KMS-11 (cell line): ENCODE measurements at regions not wholly inside any gene's neighbourhood (a gene's known extent, or its start where the extent isn't known, plus 50 kb on each side); places are given as distances from the start of the nearest gene placed in this dataset.

Experiments used
- H2AFZ ChIP-seq: fragments of 200-600 bp; sonication (generic); 2 replicates; pipeline ENCODE4 v1.6.1; 2016; ENCODE audit warnings: antibody characterized with exemption, mixed run types, low read depth
- H3K27ac ChIP-seq: fragments of 200-600 bp; sonication (generic); 2 replicates; pipeline ENCODE4 v1.6.1; 2016; ENCODE audit warnings: mild to moderate bottlenecking, mixed run types
- H3K27me3 ChIP-seq: fragments of 200-600 bp; sonication (generic); 2 replicates; pipeline ENCODE4 v1.6.1; 2017; ENCODE audit warnings: mild to moderate bottlenecking, low read depth, mixed run types, moderate library complexity; ENCODE audit not compliant: insufficient read depth
- H3K36me3 ChIP-seq: fragments of 200-600 bp; sonication (generic); 2 replicates; pipeline ENCODE4 v1.6.1; 2017; ENCODE audit warnings: mild to moderate bottlenecking, mixed run types; ENCODE audit not compliant: insufficient read depth
- H3K4me1 ChIP-seq: fragments of 200-600 bp; sonication (generic); 2 replicates; pipeline ENCODE4 v1.6.1; 2016; ENCODE audit warnings: mild to moderate bottlenecking, low read depth, mixed run types; ENCODE audit not compliant: poor library complexity, severe bottlenecking
- H3K4me2 ChIP-seq: fragments of 200-600 bp; sonication (generic); 2 replicates; pipeline ENCODE4 v1.7.0; 2016; ENCODE audit warnings: mild to moderate bottlenecking, mixed run types
- H3K4me3 ChIP-seq: fragments of 200-600 bp; sonication (generic); IDR thresholded peaks from 2 replicates; pipeline ENCODE4 v1.6.1; 2017; ENCODE audit warnings: low read depth, low read length, mixed read lengths; ENCODE audit not compliant: insufficient read depth
- H3K79me2 ChIP-seq: fragments of 200-600 bp; sonication (generic); 2 replicates; pipeline ENCODE4 v1.6.1; 2016; ENCODE audit warnings: low read depth, mixed run types; ENCODE audit not compliant: insufficient read depth
- H3K9ac ChIP-seq: fragments of 200-600 bp; sonication (generic); 2 replicates; pipeline ENCODE4 v1.6.1; 2016; ENCODE audit warnings: mild to moderate bottlenecking, mixed run types
- H4K20me1 ChIP-seq: fragments of 200-600 bp; sonication (generic); 2 replicates; pipeline ENCODE4 v1.6.1; 2016; ENCODE audit warnings: mild to moderate bottlenecking, mixed run types; ENCODE audit not compliant: insufficient read depth
- CTCF ChIP-seq: fragments of 200-600 bp; sonication (generic); conservative IDR thresholded peaks from 2 replicates; pipeline ENCODE4 v1.6.1; 2017; ENCODE audit warnings: low read depth, mild to moderate bottlenecking, antibody characterized with exemption, low read length, moderate library complexity, mixed read lengths

- H2AFZ ChIP-seq: no peak overlapping the region
- H3K4me3 ChIP-seq: no peak overlapping the region
- H4K20me1 ChIP-seq: no peaks in the 10 kb centered on the region
- H3K79me2 ChIP-seq: no peaks in the 10 kb centered on the region
- TF ChIP-seq CTCF: no peak
- no peak overlapping the region for H3K4me2 ChIP-seq
- no peaks in the 10 kb centered on the region for H3K4me1 ChIP-seq
- no peak overlapping the region for H3K9ac ChIP-seq
- H3K27ac ChIP-seq: no peak overlapping the region
- no peaks in the 10 kb centered on the region for H3K36me3 ChIP-seq
- peaks cover 3% of the 10 kb centered on the region; the same call in 1 of the 2 replicates for H3K27me3 ChIP-seq
These were observed 82.1 kb upstream of the NKX1-1 start for GRCh38 chr4:1488357-1488756.

GRCh38 chr4:1487761-1488160, 81.5 kb upstream of the NKX1-1 start:
- H3K4me1 ChIP-seq: no peaks in the 10 kb centered on the region
- no peak overlapping the region for H3K9ac ChIP-seq

GRCh38 chr4:1487106-1487505, 80.9 kb upstream of the NKX1-1 start:
- H3K36me3 ChIP-seq: no peaks in the 10 kb centered on the region
- no peaks in the 10 kb centered on the region for H3K79me2 ChIP-seq
- peaks cover 3% of the 10 kb centered on the region; the same call in 1 of the 2 replicates for H3K27me3 ChIP-seq
- H3K4me3 ChIP-seq: no peak overlapping the region
- H4K20me1 ChIP-seq: no peaks in the 10 kb centered on the region
- no peak overlapping the region for H3K4me2 ChIP-seq
- no peak overlapping the region for H2AFZ ChIP-seq
- H3K4me1 ChIP-seq: no peaks in the 10 kb centered on the region
- no peak overlapping the region for H3K9ac ChIP-seq
- TF ChIP-seq CTCF: no peak
- H3K27ac ChIP-seq: no peak overlapping the region

More at GRCh38 chr4:1487761-1488160, 81.5 kb upstream of the NKX1-1 start:
- Histone ChIP-seq H3K4me3 (no peak overlapping the region), H3K4me2 (no peak overlapping the region), H3K36me3 (no peaks in the 10 kb centered on the region), H3K27me3 (peaks cover 3% of the 10 kb centered on the region; the same call in 1 of the 2 replicates), H3K27ac (no peak overlapping the region), H4K20me1 (no peaks in the 10 kb centered on the region), H2AFZ (no peak overlapping the region), H3K79me2 (no peaks in the 10 kb centered on the region)
- no peak for TF ChIP-seq CTCF

- Histone ChIP-seq H3K4me2 (no peak overlapping the region), H2AFZ (no peak overlapping the region), H4K20me1 (no peaks in the 10 kb centered on the region), H3K36me3 (no peaks in the 10 kb centered on the region), H3K9ac (no peak overlapping the region), H3K79me2 (no peaks in the 10 kb centered on the region), H3K27ac (no peak overlapping the region), H3K27me3 (no peaks in the 10 kb centered on the region; the same call in 1 of the 2 replicates), H3K4me1 (no peaks in the 10 kb centered on the region), H3K4me3 (no peak overlapping the region)
- no peak for TF ChIP-seq CTCF
These were observed 79.0 kb upstream of the NKX1-1 start for GRCh38 chr4:1485280-1485679.

- H3K4me2 ChIP-seq: no peak overlapping the region
- TF ChIP-seq CTCF: no peak
- H3K9ac ChIP-seq: no peak overlapping the region
- H4K20me1 ChIP-seq: no peaks in the 10 kb centered on the region
- no peaks in the 10 kb centered on the region for H3K79me2 ChIP-seq
- H2AFZ ChIP-seq: no peak overlapping the region
- no peaks in the 10 kb centered on the region for H3K4me1 ChIP-seq
- H3K36me3 ChIP-seq: no peaks in the 10 kb centered on the region
- H3K27me3 ChIP-seq: peaks cover 3% of the 10 kb centered on the region; the same call in 1 of the 2 replicates
- H3K27ac ChIP-seq: no peak overlapping the region
- H3K4me3 ChIP-seq: no peak overlapping the region
These were observed 74.5 kb upstream of the NKX1-1 start for GRCh38 chr4:1480720-1481119.
